AG04450 (cell line): ENCODE measurements at regions not wholly inside any gene's neighbourhood (a gene's known extent, or its start where the extent isn't known, plus 50 kb on each side); places are given as distances from the start of the nearest gene placed in this dataset.

ENCODE experiments used
- CTCF ChIA-PET: fragments of 300-600, 350-600 bp; formaldehyde crosslinking; extraction: SDS; loops from one replicate; lab custom pipeline; 2022; ENCODE audit warnings: antibody characterized with exemption, inconsistent platforms; lab: Charles Lee
- POLR2A ChIA-PET: fragments of 350-600 bp; formaldehyde crosslinking; extraction: SDS; loops from one replicate; lab custom pipeline; 2021; ENCODE audit warnings: antibody characterized with exemption, inconsistent platforms; lab: Yijun Ruan, JAX
- DNase-seq: peaks from one replicate; pipeline ENCODE4 v3.0.0-alpha.2; 2011; ENCODE audit warnings: low read depth, low spot score
- H3K27ac ChIP-seq: one replicate; pipeline ENCODE4 v1.5.1; 2012; ENCODE audit warnings: low read depth, low read length, control low read depth
- H3K27me3 ChIP-seq: one replicate; pipeline ENCODE4 v1.6.0; 2012; ENCODE audit warnings: low read length; ENCODE audit not compliant: control insufficient read depth, insufficient read depth
- H3K4me3 ChIP-seq: 2 replicates; pipeline ENCODE4 v1.5.1; 2011; ENCODE audit warnings: mild to moderate bottlenecking, low read depth, low read length, control low read depth
- H3K9me3 ChIP-seq: 2 replicates; pipeline ENCODE4 v1.5.1; 2012; ENCODE audit warnings: low read length; ENCODE audit not compliant: control insufficient read depth, insufficient read depth
- CTCF ChIP-seq: IDR thresholded peaks from 2 replicates; pipeline ENCODE4 v1.5.1; 2011; ENCODE audit warnings: low read depth, low read length, control low read depth, inconsistent platforms

- no peak for TF ChIP-seq CTCF
- CTCF ChIA-PET: interaction anchor here (1.3 to 1.7 kb wide), 2 partner anchors 166 to 211 kb away, joined by 4 read pairs; partner anchors contain the start of gene AHCYL1
- H3K4me3 ChIP-seq: no peak overlapping the region
- H3K27ac ChIP-seq: no peak overlapping the region
- peaks cover 7% of the 10 kb centered on the region for H3K9me3 ChIP-seq
- no peaks in the 10 kb centered on the region for H3K27me3 ChIP-seq
- POLR2A ChIA-PET: interaction anchor here (0.6 kb wide), 1 partner anchor 102 kb away, joined by 5 read pairs; no protein-coding TSS in a partner anchor
- no peak for DNase-seq
These were observed 54.7 kb upstream of the EPS8L3 start for GRCh38 chr1:109818271-109818987.

GRCh38 chr1:109817881-109818270 is 54.2 kb upstream of the EPS8L3 start:
- POLR2A ChIA-PET: interaction anchor here (0.6 kb wide), 1 partner anchor 102 kb away, joined by 5 read pairs; no protein-coding TSS in a partner anchor
- CTCF ChIA-PET: interaction anchor here (1.3 kb wide), 1 partner anchor 212 kb away, joined by 4 read pairs; no protein-coding TSS in a partner anchor

GRCh38 chr1:109816975-109817535 is 53.3 kb upstream of the EPS8L3 start:
- no peaks in the 10 kb centered on the region for H3K27me3 ChIP-seq
- CTCF ChIA-PET: interaction anchor here (0.9 kb wide), 1 partner anchor 178 kb away, joined by 3 read pairs; no protein-coding TSS in a partner anchor
- peaks cover 7% of the 10 kb centered on the region for H3K9me3 ChIP-seq
- POLR2A ChIA-PET: no interaction called here
- no peak overlapping the region for H3K4me3 ChIP-seq
- H3K27ac ChIP-seq: no peak overlapping the region
- no peak for DNase-seq
- TF ChIP-seq CTCF: no peak

More at GRCh38 chr1:109817881-109818270, 54.2 kb upstream of the EPS8L3 start:
- no peaks in the 10 kb centered on the region for H3K27me3 ChIP-seq
- peaks cover 7% of the 10 kb centered on the region for H3K9me3 ChIP-seq
- no peak for TF ChIP-seq CTCF
- H3K27ac ChIP-seq: no peak overlapping the region
- no peak for DNase-seq
- H3K4me3 ChIP-seq: no peak overlapping the region

GRCh38 chr1:109816175-109816811 is 52.6 kb upstream of the EPS8L3 start:
- H3K9me3 ChIP-seq: peaks cover 7% of the 10 kb centered on the region
- no peak for TF ChIP-seq CTCF
- no peak overlapping the region for H3K4me3 ChIP-seq
- H3K27me3 ChIP-seq: no peaks in the 10 kb centered on the region
- POLR2A ChIA-PET: no interaction called here
- CTCF ChIA-PET: interaction anchor here (0.9 kb wide), 1 partner anchor 177 kb away, joined by 3 read pairs; no protein-coding TSS in a partner anchor
- no peak for DNase-seq
- H3K27ac ChIP-seq: no peak overlapping the region
